H9 (cell line): ENCODE measurements at regions not wholly inside any gene's neighbourhood (a gene's known extent, or its start where the extent isn't known, plus 50 kb on each side); places are given as distances from the start of the nearest gene placed in this dataset.

Source experiments
- DNase-seq: peaks from one replicate; pipeline ENCODE4 v3.0.0-alpha.2; 2017
- H2AFZ ChIP-seq: one replicate; pipeline ENCODE4 v1.6.1; 2013; ENCODE audit warnings: mild to moderate bottlenecking, low read length, control low read depth, moderate library complexity
- H2AK5ac ChIP-seq: 2 replicates; pipeline ENCODE4 v1.6.1; 2013; ENCODE audit warnings: low read length, control low read depth, mixed read lengths; ENCODE audit not compliant: insufficient read length
- H2BK120ac ChIP-seq: one replicate; pipeline ENCODE4 v1.6.1; 2013; ENCODE audit warnings: low read depth, mild to moderate bottlenecking, low read length, control low read depth, inconsistent platforms; ENCODE audit not compliant: poor library complexity, severe bottlenecking
- H2BK12ac ChIP-seq: 2 replicates; pipeline ENCODE4 v1.6.1; 2013; ENCODE audit warnings: low read length, control low read depth, mixed read lengths, low read depth; ENCODE audit not compliant: insufficient read length
- H2BK15ac ChIP-seq: 2 replicates; pipeline ENCODE4 v1.6.1; 2013; ENCODE audit warnings: low read depth, low read length, control low read depth
- H2BK20ac ChIP-seq: one replicate; pipeline ENCODE4 v1.6.1; 2013; ENCODE audit warnings: low read depth, mild to moderate bottlenecking, low read length, control low read depth, inconsistent platforms; ENCODE audit not compliant: poor library complexity, severe bottlenecking
- H2BK5ac ChIP-seq: 2 replicates; pipeline ENCODE4 v1.6.1; 2013; ENCODE audit warnings: low read length, control low read depth, mixed read lengths; ENCODE audit not compliant: insufficient read length
- H3K14ac ChIP-seq: 2 replicates; pipeline ENCODE4 v1.6.1; 2013; ENCODE audit warnings: low read length, control low read depth; ENCODE audit not compliant: insufficient read depth
- H3K18ac ChIP-seq: 2 replicates; pipeline ENCODE4 v1.6.1; 2013; ENCODE audit warnings: low read depth, mild to moderate bottlenecking, mixed read lengths, low read length, control low read depth; ENCODE audit not compliant: insufficient read length
- H3K23ac ChIP-seq: 2 replicates; pipeline ENCODE4 v1.6.1; 2013; ENCODE audit warnings: low read length, control low read depth, mixed read lengths, low read depth; ENCODE audit not compliant: insufficient read length
- H3K23me2 ChIP-seq: 2 replicates; pipeline ENCODE4 v1.6.1; 2013; ENCODE audit warnings: low read depth, mild to moderate bottlenecking, mixed read lengths, low read length, control low read depth; ENCODE audit not compliant: insufficient read length, poor library complexity, severe bottlenecking
- H3K27ac ChIP-seq: 2 replicates; pipeline ENCODE4 v1.5.1; 2013; ENCODE audit warnings: low read length, control low read depth, mixed read lengths, low read depth; ENCODE audit not compliant: insufficient read length
- H3K27me3 ChIP-seq: 2 replicates; pipeline ENCODE4 v1.6.1; 2013; ENCODE audit warnings: low read length, control low read depth, inconsistent platforms; ENCODE audit not compliant: insufficient read depth
- H3K4ac ChIP-seq: 2 replicates; pipeline ENCODE4 v1.6.1; 2013; ENCODE audit warnings: low read depth, mild to moderate bottlenecking, control low read depth, inconsistent platforms, low read length, moderate library complexity
- H3K4me1 ChIP-seq: 2 replicates; pipeline ENCODE4 v1.6.1; 2013; ENCODE audit warnings: low read length, control low read depth, inconsistent platforms; ENCODE audit not compliant: insufficient read depth
- H3K4me2 ChIP-seq: 2 replicates; pipeline ENCODE4 v1.6.1; 2013; ENCODE audit warnings: low read length, control low read depth, mixed read lengths; ENCODE audit not compliant: insufficient read length, insufficient read depth
- H3K56ac ChIP-seq: 2 replicates; pipeline ENCODE4 v1.6.1; 2013; ENCODE audit warnings: low read depth, mild to moderate bottlenecking, mixed read lengths, low read length, control low read depth; ENCODE audit not compliant: insufficient read length
- H3K79me1 ChIP-seq: 2 replicates; pipeline ENCODE4 v1.6.1; 2013; ENCODE audit warnings: low read depth, mild to moderate bottlenecking, moderate library complexity, low read length, control low read depth, inconsistent platforms; ENCODE audit not compliant: insufficient read depth, poor library complexity, severe bottlenecking
- H3K79me2 ChIP-seq: 2 replicates; pipeline ENCODE4 v1.6.1; 2013; ENCODE audit warnings: low read length, control low read depth, inconsistent platforms; ENCODE audit not compliant: insufficient read depth
- H3K9ac ChIP-seq: 2 replicates; pipeline ENCODE4 v1.6.1; 2013; ENCODE audit warnings: low read length, control low read depth, mixed read lengths; ENCODE audit not compliant: insufficient read length; ENCODE audit errors: extremely low read depth
- H3K9me3 ChIP-seq: one replicate; pipeline ENCODE4 v1.6.1; 2013; ENCODE audit warnings: low read depth, low read length, inconsistent platforms; ENCODE audit not compliant: control insufficient read depth
- H3T11ph ChIP-seq: one replicate; pipeline ENCODE4 v1.6.1; 2013; ENCODE audit warnings: mild to moderate bottlenecking, low read length, control low read depth, inconsistent platforms
- H4K20me1 ChIP-seq: one replicate; pipeline ENCODE4 v1.6.1; 2013; ENCODE audit not compliant: control insufficient read depth, insufficient read length, insufficient read depth
- H4K5ac ChIP-seq: 2 replicates; pipeline ENCODE4 v1.6.1; 2013; ENCODE audit warnings: low read depth, mild to moderate bottlenecking, mixed read lengths, low read length, control low read depth; ENCODE audit not compliant: insufficient read length
- H4K8ac ChIP-seq: replicated peaks from 2 replicates; pipeline ENCODE4 v1.6.1; 2013; ENCODE audit warnings: low read length, control low read depth, mixed read lengths, low read depth; ENCODE audit not compliant: insufficient read length
- H4K91ac ChIP-seq: 2 replicates; pipeline ENCODE4 v1.6.1; 2013; ENCODE audit warnings: low read depth, mild to moderate bottlenecking, moderate library complexity, mixed read lengths, low read length, control low read depth; ENCODE audit not compliant: insufficient read length
- H3K27ac Mint-ChIP-seq, 3 experiments: 2 replicates in 2 of 3; 3 replicates in 1 of 3; pipeline ENCODE4 v1.8.0; 2020 to 2021; ENCODE audit warnings: mixed read lengths in 3 of 3, mild to moderate bottlenecking in 1 of 3, moderate library complexity in 1 of 3
- H3K27me3 Mint-ChIP-seq: 2 replicates; pipeline ENCODE4 v1.8.0; 2021; ENCODE audit warnings: low read depth, mild to moderate bottlenecking, moderate library complexity, mixed read lengths
- H3K36me3 Mint-ChIP-seq, 3 experiments: 2 replicates in 2 of 3; 3 replicates in 1 of 3; pipeline ENCODE4 v1.8.0; 2020 to 2021; ENCODE audit warnings: low read depth in 3 of 3, mixed read lengths in 3 of 3; ENCODE audit not compliant: insufficient read depth in 1 of 3
- H3K4me1 Mint-ChIP-seq, 2 experiments: 2 replicates each; pipeline ENCODE4 v1.8.0; 2020; ENCODE audit warnings: mixed read lengths in 2 of 2
- H3K4me3 Mint-ChIP-seq, 2 experiments: 2 replicates in 1 of 2; 3 replicates in 1 of 2; pipeline ENCODE4 v1.8.0; 2020 to 2021; ENCODE audit warnings: mild to moderate bottlenecking in 2 of 2, mixed read lengths in 2 of 2, moderate library complexity in 1 of 2
- H3K9me3 Mint-ChIP-seq, 2 experiments: 2 replicates in 1 of 2; 3 replicates in 1 of 2; pipeline ENCODE4 v1.8.0; 2020; ENCODE audit warnings: mild to moderate bottlenecking in 2 of 2, mixed read lengths in 2 of 2, moderate library complexity in 1 of 2
- WGBS: extraction: QIAGEN DNeasy Blood & Tissue Kit; methylation state at CpG from one replicate; pipeline ENCODE4 v1.1.7; 2013; ENCODE audit warnings: missing lambda C conversion rate, low lambda C conversion rate, mixed read lengths; ENCODE audit not compliant: insufficient read length; ENCODE audit errors: extremely low coverage; 5-methylcytosine and 5-hydroxymethylcytosine counted together
- TF ChIP-seq, protein P1 (sequence below): fragments of 200-600 bp; sonication (generic); conservative IDR thresholded peaks from 3 replicates; pipeline ENCODE4 v1.8.0; 2021; ENCODE audit warnings: antibody characterized with exemption, mild to moderate bottlenecking

- H4K20me1 ChIP-seq = no peaks in the 10 kb centered on the region
- H3K4me3 Mint-ChIP-seq = no peak overlapping the region
- WGBS = no CpG with 5 or more reads among the region's 3 CpGs
Measured at GRCh38 chr1:229105109-229105508, 165.8 kb upstream of the RAB4A start.

More at GRCh38 chr1:229105109-229105508, 165.8 kb upstream of the RAB4A start:
- Histone ChIP-seq H3K9ac (no peak overlapping the region), H3K4me1 (no peaks in the 10 kb centered on the region), H3K4ac (no peak overlapping the region), H2BK15ac (no peak overlapping the region), H3K56ac (no peak overlapping the region), H3K18ac (no peak overlapping the region), H3K27ac (no peak overlapping the region), H3K79me1 (no peaks in the 10 kb centered on the region), H4K5ac (no peak overlapping the region), H3K27me3 (no peaks in the 10 kb centered on the region), H3T11ph (no peak overlapping the region), H2AK5ac (no peak overlapping the region), H2BK120ac (no peak overlapping the region), H3K23ac (no peak overlapping the region), H3K79me2 (no peaks in the 10 kb centered on the region), H4K91ac (no peak overlapping the region), H2AFZ (no peak overlapping the region), H3K9me3 (no peaks in the 10 kb centered on the region), H3K23me2 (no peaks in the 10 kb centered on the region), H2BK12ac (no peak overlapping the region), H2BK5ac (no peak overlapping the region), H3K4me2 (no peak overlapping the region), H4K8ac (no peak overlapping the region), H2BK20ac (no peak overlapping the region), H3K14ac (no peak overlapping the region)
- no peaks in the 10 kb centered on the region for H3K36me3 Mint-ChIP-seq
- peaks cover 4% of the 10 kb centered on the region; the same call in 1 of the 2 replicates for H3K27me3 Mint-ChIP-seq
- TF ChIP-seq, protein P1, sequence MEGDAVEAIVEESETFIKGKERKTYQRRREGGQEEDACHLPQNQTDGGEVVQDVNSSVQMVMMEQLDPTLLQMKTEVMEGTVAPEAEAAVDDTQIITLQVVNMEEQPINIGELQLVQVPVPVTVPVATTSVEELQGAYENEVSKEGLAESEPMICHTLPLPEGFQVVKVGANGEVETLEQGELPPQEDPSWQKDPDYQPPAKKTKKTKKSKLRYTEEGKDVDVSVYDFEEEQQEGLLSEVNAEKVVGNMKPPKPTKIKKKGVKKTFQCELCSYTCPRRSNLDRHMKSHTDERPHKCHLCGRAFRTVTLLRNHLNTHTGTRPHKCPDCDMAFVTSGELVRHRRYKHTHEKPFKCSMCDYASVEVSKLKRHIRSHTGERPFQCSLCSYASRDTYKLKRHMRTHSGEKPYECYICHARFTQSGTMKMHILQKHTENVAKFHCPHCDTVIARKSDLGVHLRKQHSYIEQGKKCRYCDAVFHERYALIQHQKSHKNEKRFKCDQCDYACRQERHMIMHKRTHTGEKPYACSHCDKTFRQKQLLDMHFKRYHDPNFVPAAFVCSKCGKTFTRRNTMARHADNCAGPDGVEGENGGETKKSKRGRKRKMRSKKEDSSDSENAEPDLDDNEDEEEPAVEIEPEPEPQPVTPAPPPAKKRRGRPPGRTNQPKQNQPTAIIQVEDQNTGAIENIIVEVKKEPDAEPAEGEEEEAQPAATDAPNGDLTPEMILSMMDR = no peak
- DNase-seq = no peak
- H3K27ac Mint-ChIP-seq = no peak overlapping the region
- no peaks in the 10 kb centered on the region for H3K9me3 Mint-ChIP-seq
- H3K4me1 Mint-ChIP-seq = peaks cover 24 to 28% of the 10 kb centered on the region in 2 experiments
